SH-SY5Y (cell line): ENCODE measurements at regions not wholly inside any gene's neighbourhood (a gene's known extent, or its start where the extent isn't known, plus 50 kb on each side); places are given as distances from the start of the nearest gene placed in this dataset.

Source experiments
- GATA2 ChIP-seq: IDR thresholded peaks from 2 replicates; pipeline ENCODE4 v1.6.1; 2011; ENCODE audit warnings: mild to moderate bottlenecking, low read depth, low read length
- GATA3 ChIP-seq: IDR thresholded peaks from 2 replicates; pipeline ENCODE4 v1.6.1; 2011; ENCODE audit warnings: low read depth, mild to moderate bottlenecking, low read length, moderate library complexity

DNA sequence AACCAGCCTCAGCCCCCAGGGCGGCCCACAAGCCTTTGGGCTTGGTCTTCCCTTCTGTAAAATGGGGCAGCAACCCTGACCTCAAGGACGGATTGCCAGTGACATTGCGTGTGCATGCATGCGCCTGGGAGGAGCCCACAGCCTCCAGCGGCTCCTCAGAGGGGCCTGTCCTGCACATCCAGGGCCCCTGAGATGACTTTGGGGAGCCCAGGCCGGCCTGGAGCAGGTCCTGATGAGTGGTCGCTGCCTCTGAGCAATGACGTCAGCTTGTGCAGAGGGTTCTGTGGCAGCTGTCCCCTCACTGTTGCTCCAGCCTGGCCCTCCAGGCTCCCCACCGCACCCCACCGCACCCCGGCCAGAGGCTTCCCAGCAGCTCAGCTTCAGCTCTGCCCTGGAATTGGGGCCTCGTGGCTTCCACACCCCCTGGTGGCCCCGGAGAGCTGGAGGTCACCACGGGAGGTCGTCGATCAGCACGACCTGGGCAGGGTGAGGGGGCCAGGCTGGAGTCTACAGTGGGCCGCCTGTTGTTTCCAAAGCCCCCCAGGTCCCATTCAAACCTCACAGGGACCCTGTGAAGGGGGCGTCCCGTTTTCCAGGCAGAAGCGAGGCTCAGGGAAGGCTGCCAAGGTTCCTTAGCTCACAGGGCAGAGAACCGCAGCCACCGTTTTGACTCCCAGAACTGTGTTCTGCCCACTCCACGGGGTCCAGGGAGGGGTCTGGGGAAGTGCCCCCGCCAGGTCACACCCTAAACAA, 341.8 kb downstream of the SEC14L1 start:
- TF ChIP-seq GATA2 (no peak), GATA3 (no peak)

DNA sequence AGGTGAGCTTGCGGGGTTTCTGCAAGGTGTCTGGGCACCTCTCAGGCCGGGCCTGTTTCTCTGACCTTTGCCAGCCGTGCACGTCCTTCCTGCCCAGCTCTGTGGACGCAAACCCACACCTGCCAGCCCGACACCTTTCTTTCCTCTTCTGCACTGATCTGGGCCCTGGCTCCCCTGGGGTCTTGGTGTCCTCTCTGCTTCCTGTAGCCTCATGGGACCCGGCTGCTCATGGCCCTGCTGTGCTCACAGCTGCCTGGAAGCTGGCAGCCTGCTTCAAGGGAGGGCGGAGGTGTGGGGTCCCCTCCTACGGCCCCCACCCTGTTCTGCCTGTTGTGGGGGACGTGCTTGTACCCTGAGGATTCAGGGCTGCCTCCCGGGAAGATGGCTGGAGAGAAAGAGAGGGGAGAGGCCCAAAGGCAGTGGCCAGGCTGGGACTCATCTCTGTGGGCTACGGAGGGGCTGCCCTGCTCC, 342.4 kb downstream of the SEC14L1 start:
- no peak for TF ChIP-seq GATA3
- TF ChIP-seq GATA2, result no peak

- TF ChIP-seq GATA2, result no peak
- no peak for TF ChIP-seq GATA3
These were observed 343.3 kb downstream of the SEC14L1 start for GRCh38 chr17:77484111-77484510.

DNA sequence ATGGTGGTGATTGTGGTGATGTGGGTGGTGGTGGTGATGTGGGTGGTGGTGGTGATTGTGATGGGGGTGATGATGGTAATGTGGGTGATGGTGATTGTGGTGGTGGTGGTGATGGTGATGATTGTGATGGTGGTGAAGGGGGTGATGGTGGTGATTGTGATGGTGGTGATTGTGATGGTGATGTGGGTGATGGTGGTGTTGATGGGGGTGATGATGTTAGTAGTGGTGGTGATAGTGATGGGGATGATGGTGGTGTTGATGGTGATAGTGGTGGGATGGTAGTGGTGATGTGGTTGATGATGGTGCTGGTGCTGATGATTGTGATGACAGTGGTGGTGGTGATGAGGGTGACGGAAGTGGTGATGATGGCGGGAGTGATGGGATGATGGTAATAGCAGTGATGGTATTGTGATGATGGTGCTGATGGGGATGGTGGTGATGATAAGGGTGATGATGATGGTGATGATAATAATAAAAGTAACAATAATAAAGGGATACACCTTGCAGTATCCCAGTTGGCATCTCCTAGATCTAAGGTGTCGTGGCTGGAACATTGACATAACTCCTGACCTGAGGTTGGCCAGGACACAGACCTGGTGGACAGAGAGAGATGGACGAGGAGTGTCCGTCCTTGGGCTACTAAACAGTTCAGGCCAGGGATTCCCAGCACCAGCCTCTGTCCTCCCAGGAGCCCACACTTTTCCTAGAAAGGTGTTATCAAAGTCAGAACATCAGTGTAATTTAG, 344.5 kb downstream of the SEC14L1 start:
- no peak for TF ChIP-seq GATA3
- no peak for TF ChIP-seq GATA2

- TF ChIP-seq GATA3 (no peak), GATA2 (no peak)
These were observed 346.5 kb downstream of the SEC14L1 start for GRCh38 chr17:77487211-77487629.

- no peak for TF ChIP-seq GATA3
- TF ChIP-seq GATA2, result no peak
These were observed 347.1 kb downstream of the SEC14L1 start for GRCh38 chr17:77487677-77488530.

DNA sequence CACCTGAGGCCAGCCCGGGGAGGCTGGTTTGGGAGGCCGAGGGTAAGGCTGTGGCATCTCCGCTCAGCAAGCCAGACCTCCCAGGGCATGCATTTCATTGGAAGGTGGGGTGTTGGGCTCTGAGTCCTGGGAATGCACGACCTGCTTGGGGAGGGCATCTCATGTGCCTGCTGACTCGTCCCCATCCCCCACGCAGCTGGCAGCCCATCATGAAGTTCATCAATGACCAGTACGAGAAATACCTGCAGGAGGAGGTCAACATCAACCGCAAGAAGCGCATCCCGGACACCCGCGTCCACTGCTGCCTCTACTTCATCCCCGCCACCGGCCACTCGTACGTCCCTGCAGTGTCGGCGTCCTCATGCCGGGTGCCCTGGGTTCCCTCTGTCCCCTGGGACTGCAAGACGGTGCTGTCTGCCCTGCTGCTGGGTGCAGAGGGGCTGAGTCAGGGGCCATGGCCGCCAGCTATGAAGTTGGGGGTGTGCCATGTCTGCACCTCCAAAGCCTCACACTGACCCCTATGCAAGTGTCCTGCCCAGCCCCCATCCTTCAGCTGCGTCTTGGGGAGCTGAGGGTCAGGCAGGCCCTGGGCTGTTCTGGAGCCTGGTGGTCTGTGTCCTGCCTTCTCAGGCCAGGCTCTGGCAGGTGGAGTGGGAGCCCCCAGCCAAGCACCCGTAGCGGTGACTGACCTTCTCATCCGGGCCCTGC, 347.9 kb downstream of the SEC14L1 start:
- no peak for TF ChIP-seq GATA3
- no peak for TF ChIP-seq GATA2

DNA sequence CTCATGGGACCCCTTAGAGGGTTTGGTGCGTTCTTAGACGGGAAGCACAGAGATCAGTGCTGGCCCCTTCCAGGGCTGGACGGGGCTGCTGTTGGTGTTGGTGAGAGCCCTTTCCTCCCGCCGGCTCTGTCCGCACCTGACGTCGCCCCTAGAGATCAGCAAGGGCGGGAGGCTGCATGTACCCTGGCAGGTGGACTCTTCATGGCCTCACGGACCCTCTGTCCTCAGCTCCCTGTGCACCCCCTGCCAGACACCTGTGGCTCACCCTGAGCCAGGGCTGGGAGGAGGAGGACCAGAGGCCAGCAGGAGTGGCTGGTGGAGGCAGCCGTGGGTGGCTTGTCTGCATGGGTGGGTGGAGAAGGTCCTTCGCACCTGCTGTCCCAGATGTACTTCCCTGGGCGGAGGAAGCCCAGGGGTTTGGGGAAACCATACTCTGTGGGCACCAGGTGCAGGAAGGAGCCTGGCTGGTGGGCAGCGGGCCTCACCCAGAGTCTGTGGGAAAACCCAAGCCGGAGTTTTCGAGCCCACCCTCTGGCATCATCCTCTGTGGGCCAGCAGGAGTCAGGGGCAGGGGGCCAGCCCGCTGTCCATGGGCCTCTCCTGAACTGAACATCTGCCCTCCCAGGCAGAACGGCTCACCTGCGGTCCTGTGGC, 348.6 kb downstream of the SEC14L1 start:
- TF ChIP-seq GATA2 (no peak), GATA3 (no peak)

- TF ChIP-seq GATA2, result no peak
- TF ChIP-seq GATA3, result no peak
These were observed 349.1 kb downstream of the SEC14L1 start for GRCh38 chr17:77489893-77490255.

DNA sequence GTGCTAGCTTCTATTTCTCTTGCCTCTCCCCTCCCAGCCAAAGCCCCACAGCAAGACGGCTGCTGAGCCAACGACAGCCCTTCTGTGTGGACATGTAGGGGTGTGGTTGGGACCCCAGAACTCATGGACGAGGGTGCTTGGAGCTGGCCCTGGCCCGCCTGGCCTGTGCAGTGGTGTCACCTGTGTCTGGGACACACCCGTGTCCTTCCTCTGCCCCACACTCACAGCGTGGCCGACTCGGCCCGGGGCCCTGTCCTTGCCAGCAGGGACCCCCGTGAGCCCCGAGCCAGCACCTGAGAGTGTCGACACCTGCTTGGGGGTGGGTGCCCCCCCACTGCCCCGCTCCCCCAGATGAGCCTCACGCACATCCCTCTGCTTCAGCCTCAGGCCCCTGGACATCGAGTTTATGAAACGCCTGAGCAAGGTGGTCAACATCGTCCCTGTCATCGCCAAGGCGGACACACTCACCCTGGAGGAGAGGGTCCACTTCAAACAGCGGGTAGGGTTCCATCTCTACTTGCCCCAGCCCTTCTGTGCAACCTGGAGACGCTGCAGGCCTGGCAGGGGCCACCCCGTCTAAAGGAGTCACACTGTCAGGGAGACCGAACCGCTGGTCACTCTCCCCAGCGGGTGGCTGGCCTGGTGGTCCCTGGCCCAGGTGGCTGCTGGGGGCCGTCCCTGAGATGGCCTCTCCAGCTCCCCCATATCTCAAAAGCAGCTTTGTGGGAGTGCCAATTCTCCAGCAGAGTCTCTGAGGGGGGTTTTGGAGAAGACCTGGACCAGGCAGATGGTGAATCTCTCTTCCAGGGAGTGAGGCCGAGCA, 349.8 kb downstream of the SEC14L1 start:
- TF ChIP-seq GATA2 (no peak), GATA3 (no peak)

DNA sequence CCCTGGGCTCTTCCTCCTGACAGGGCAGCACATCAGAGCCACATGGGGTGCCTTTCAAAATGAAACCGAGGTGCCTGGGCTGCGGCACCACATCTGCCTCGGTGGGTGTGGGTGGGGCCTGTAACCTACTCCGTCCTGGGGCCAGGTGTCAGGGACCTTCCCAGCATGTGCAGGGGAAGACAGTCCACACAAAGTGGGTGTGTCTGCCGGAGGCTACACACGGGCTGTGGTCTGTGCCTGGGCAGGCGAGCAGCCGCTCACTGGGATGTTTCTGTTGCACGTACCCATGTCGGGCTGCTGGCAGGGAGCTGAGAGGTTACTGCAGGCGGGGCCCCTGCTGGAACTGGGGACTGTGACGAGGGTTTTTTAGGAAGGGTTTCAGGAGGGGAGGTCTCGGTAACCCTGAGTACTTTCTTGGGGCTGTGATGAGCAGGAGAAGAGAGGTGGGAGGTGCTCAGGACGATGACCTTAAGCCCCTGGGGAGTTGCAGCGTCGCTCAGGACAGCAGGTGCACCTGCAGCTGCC, 351.2 kb downstream of the SEC14L1 start:
- TF ChIP-seq GATA3, result no peak
- no peak for TF ChIP-seq GATA2
